HCT116 (cell line): ENCODE measurements at regions not wholly inside any gene's neighbourhood (a gene's known extent, or its start where the extent isn't known, plus 50 kb on each side); places are given as distances from the start of the nearest gene placed in this dataset.

Experiments used
- POLR2A ChIP-seq: IDR thresholded peaks from 2 replicates; pipeline ENCODE4 v1.7.0; 2011; ENCODE audit warnings: borderline replicate concordance; ENCODE audit not compliant: insufficient read depth, insufficient read length; ENCODE audit errors: extremely low read depth
- POLR2AphosphoS5 ChIP-seq: IDR thresholded peaks from 2 replicates; pipeline ENCODE4 v1.6.1; 2011; ENCODE audit warnings: mild to moderate bottlenecking, low read depth, low read length, moderate library complexity
- RAD21 ChIP-seq: IDR thresholded peaks from 2 replicates; pipeline ENCODE4 v1.6.1; 2012; ENCODE audit warnings: low read depth, mild to moderate bottlenecking
- ZNF274 ChIP-seq: fragments of 200-500 bp; sonication (Bioruptor generic); IDR thresholded peaks from 2 replicates; pipeline ENCODE4 v1.6.1; 2014; ENCODE audit warnings: mild to moderate bottlenecking, low read depth, low read length, inconsistent platforms
- TF ChIP-seq, protein P1 (sequence below), 3 experiments: fragments of 200-600 bp in 1 of 3; sonication (generic) in 1 of 3; IDR thresholded peaks in 2 of 3; conservative IDR thresholded peaks in 1 of 3; 2 replicates each; pipeline ENCODE4 v1.5.1; 2012 to 2017; ENCODE audit warnings: low read depth in 2 of 3, low read length in 2 of 3, antibody characterized with exemption in 1 of 3, borderline replicate concordance in 1 of 3, control low read depth in 1 of 3, mild to moderate bottlenecking in 1 of 3, mixed read lengths in 1 of 3, mixed run types in 1 of 3, moderate library complexity in 1 of 3; ENCODE audit not compliant: insufficient read depth in 1 of 3

DNA sequence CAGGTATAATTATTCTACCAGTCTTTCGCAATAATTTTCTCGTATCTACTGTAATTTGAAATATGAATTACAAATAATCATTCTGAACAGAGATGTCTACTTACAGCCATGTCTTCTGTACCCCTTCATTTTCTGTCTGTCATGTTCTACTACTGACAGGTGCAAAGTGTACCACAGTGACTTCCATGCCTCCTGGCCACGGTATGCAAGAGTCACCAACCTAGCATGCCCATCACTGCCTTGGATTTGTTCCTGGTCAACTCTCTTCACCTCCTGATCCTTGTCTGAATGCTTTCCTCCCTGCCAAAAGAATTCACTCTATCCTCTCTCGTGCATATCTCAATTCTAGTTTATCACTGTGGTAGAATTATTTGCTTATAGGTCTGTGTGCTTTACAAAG is 755.4 kb downstream of the KCNJ2 start:
- TF ChIP-seq, protein P1, sequence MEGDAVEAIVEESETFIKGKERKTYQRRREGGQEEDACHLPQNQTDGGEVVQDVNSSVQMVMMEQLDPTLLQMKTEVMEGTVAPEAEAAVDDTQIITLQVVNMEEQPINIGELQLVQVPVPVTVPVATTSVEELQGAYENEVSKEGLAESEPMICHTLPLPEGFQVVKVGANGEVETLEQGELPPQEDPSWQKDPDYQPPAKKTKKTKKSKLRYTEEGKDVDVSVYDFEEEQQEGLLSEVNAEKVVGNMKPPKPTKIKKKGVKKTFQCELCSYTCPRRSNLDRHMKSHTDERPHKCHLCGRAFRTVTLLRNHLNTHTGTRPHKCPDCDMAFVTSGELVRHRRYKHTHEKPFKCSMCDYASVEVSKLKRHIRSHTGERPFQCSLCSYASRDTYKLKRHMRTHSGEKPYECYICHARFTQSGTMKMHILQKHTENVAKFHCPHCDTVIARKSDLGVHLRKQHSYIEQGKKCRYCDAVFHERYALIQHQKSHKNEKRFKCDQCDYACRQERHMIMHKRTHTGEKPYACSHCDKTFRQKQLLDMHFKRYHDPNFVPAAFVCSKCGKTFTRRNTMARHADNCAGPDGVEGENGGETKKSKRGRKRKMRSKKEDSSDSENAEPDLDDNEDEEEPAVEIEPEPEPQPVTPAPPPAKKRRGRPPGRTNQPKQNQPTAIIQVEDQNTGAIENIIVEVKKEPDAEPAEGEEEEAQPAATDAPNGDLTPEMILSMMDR (IDR thresholded peaks at IDR 0.05 in 2 of 3, conservative IDR thresholded peaks at IDR 0.05 in 1 of 3; ENCODE audit: borderline replicate concordance in 1 of 3, insufficient read depth in 1 of 3, low read depth in 2 of 3, low read length in 2 of 3): no peak
- TF ChIP-seq POLR2A (no peak), POLR2AphosphoS5 (no peak), ZNF274 (no peak), RAD21 (no peak)
